ENCODE measurements at regions not wholly inside any gene's neighbourhood (a gene's known extent, or its start where the extent isn't known, plus 50 kb on each side); places are given as distances from the start of the nearest gene placed in this dataset.
A peak's percentile ranks its signal among the peaks of the same experiment; 100 is the strongest.

- DNase-seq (ENCODE audit: low spot score), result no peak
Measured at GRCh38 chrX:58051346-58051745, 141.1 kb upstream of the ZXDA start.

- no peak for DNase-seq (ENCODE audit: low spot score)
Measured at GRCh38 chrX:58044130-58044529, 133.9 kb upstream of the ZXDA start.

- peak; percentile 2 for DNase-seq (ENCODE audit: low spot score)
Measured at GRCh38 chrX:58025979-58026378, 115.7 kb upstream of the ZXDA start.

- no peak for DNase-seq (ENCODE audit: low spot score)
Measured at GRCh38 chrX:57985951-57986350, 75.7 kb upstream of the ZXDA start.

GRCh38 chrX:57984620-57985019, 74.4 kb upstream of the ZXDA start:
- no peak for DNase-seq (ENCODE audit: low spot score)

GRCh38 chrX:57977992-57978391, 67.7 kb upstream of the ZXDA start:
- DNase-seq (ENCODE audit: low spot score), result no peak

- no peak for DNase-seq (ENCODE audit: low spot score)
Measured at GRCh38 chrX:57964975-57965374, 54.7 kb upstream of the ZXDA start.

All from hematopoietic multipotent progenitor cell treated with erythropoietin and hydrocortisone succinate and interleukin-3 and kit ligand, for 17 days (in vitro differentiated cells).